Panc1 (cell line): ENCODE measurements at regions not wholly inside any gene's neighbourhood (a gene's known extent, or its start where the extent isn't known, plus 50 kb on each side); places are given as distances from the start of the nearest gene placed in this dataset.

ENCODE experiments used
- ATAC-seq: fragments of 200-7000 bp; cut with Tn5 transposase; 2 replicates; pipeline ENCODE4 v1.9.1; 2020; ENCODE audit warnings: mild to moderate bottlenecking, moderate library complexity
- BruUV-seq: library from RNA; stranded (reverse); fragments of 400-500 nt; replicated peaks from 2 replicates; lab custom pipeline; 2021; lab: Mats Ljungman, UMichigan
- CTCF ChIA-PET: fragments of 300-600 bp; sonication (Branson Sonifier 250); formaldehyde crosslinking; loops from one replicate; lab custom pipeline; 2022; ENCODE audit warnings: antibody characterized with exemption; lab: Charles Lee
- POLR2A ChIA-PET: fragments of 300-600 bp; sonication (Branson Sonifier 250); formaldehyde crosslinking; loops from one replicate; lab custom pipeline; 2022; ENCODE audit warnings: antibody characterized with exemption; lab: Charles Lee
- DNase-seq: peaks from one replicate; pipeline ENCODE4 v3.0.0-alpha.2; 2010; ENCODE audit warnings: low read depth, low spot score
- H3K27ac ChIP-seq: 2 replicates; pipeline ENCODE4 v1.5.1; 2011; ENCODE audit warnings: mild to moderate bottlenecking, low read length, inconsistent platforms
- H3K27me3 ChIP-seq: fragments of 200-500 bp; sonication (Bioruptor generic); 2 replicates; pipeline ENCODE4 v1.6.0; 2014; ENCODE audit warnings: low read length, inconsistent platforms; ENCODE audit not compliant: control insufficient read depth, insufficient read depth
- H3K36me3 ChIP-seq: fragments of 200-500 bp; sonication (Bioruptor generic); 2 replicates; pipeline ENCODE4 v1.5.1; 2014; ENCODE audit warnings: inconsistent platforms, mild to moderate bottlenecking, low read length, moderate library complexity; ENCODE audit not compliant: control insufficient read depth, insufficient read depth
- H3K4me1 ChIP-seq: 2 replicates; pipeline ENCODE4 v1.5.1; 2011; ENCODE audit warnings: inconsistent platforms, mild to moderate bottlenecking, low read length, moderate library complexity; ENCODE audit not compliant: control insufficient read depth, insufficient read depth
- H3K4me3 ChIP-seq, 2 experiments: 2 replicates each; pipeline ENCODE4 v1.5.1; 2011 to 2012; ENCODE audit warnings: low read depth in 2 of 2, low read length in 2 of 2, mild to moderate bottlenecking in 2 of 2, inconsistent platforms in 1 of 2, moderate library complexity in 1 of 2
- H3K9me3 ChIP-seq: fragments of 200-500 bp; sonication (Bioruptor generic); 2 replicates; pipeline ENCODE4 v1.5.1; 2014; ENCODE audit warnings: low read depth, mild to moderate bottlenecking, inconsistent platforms, low read length, moderate library complexity; ENCODE audit not compliant: control insufficient read depth, insufficient read depth
- POLR2AphosphoS5 ChIP-seq: IDR thresholded peaks from 2 replicates; pipeline ENCODE4 v1.6.1; 2012; ENCODE audit warnings: mild to moderate bottlenecking, low read depth, low read length, moderate library complexity
- SIN3A ChIP-seq: IDR thresholded peaks from 2 replicates; pipeline ENCODE4 v1.6.1; 2012; ENCODE audit warnings: low read depth, mild to moderate bottlenecking, low read length, moderate library complexity, borderline replicate concordance; ENCODE audit not compliant: insufficient read depth
- TCF7L2 ChIP-seq: IDR thresholded peaks from 2 replicates; pipeline ENCODE4 v1.6.1; 2011; ENCODE audit warnings: mild to moderate bottlenecking, low read depth, low read length, inconsistent platforms
- in situ Hi-C: cut with HindIII; loops from 2 replicates; pipeline ENCODE4 v1.10.0; 2016; ENCODE audit warnings: low sequenced_read_pairs, low pct_unique_long_range_greater_than_20kb
- intact Hi-C: fragments of 100-400 bp; cut with micrococcal nuclease; formaldehyde crosslinking; loops from one replicate; pipeline ENCODE4 v1.10.0; 2022; ENCODE audit not compliant: unreplicated experiment
- TF ChIP-seq, protein P1 (sequence below), 2 experiments: IDR thresholded peaks; 2 replicates each; pipeline ENCODE4 v1.6.1; 2011 to 2012; ENCODE audit warnings: low read depth in 2 of 2, control low read depth in 1 of 2, low read length in 1 of 2, mild to moderate bottlenecking in 1 of 2, moderate library complexity in 1 of 2; ENCODE audit not compliant: insufficient read depth in 1 of 2
- TF ChIP-seq, protein P2 (sequence below): fragments of 450-650 bp; IDR thresholded peaks from 2 replicates; pipeline ENCODE4 v1.5.1; 2017; ENCODE audit warnings: mild to moderate bottlenecking

DNA sequence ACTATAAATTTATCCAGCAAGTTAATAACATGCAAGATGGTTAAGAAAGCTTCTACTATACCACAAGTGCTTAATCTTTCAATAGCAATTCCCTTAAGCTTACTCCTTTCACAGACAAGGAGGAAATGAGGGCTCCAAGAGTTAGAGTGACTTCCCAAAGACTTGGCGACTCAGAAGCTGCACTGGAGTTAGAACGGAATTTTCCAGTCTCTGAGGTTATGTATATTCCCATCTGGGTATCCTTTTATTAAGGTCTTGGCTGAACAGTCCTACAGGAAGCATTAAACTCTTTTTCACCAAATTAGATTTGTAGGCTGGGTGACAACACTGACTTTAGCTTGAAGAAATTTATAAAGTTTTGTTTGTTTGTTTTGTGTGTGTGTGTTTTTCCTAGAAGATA lies 256.9 kb upstream of the DPP10 start:
- intact Hi-C loops: no loop called here
- no peaks in the 10 kb centered on the region for H3K27me3 ChIP-seq
- H3K4me1 ChIP-seq: no peaks in the 10 kb centered on the region
- no peak overlapping the region for H3K4me3 ChIP-seq
- no peak for TF ChIP-seq TCF7L2
- no peak for TF ChIP-seq SIN3A
- TF ChIP-seq, protein P1, sequence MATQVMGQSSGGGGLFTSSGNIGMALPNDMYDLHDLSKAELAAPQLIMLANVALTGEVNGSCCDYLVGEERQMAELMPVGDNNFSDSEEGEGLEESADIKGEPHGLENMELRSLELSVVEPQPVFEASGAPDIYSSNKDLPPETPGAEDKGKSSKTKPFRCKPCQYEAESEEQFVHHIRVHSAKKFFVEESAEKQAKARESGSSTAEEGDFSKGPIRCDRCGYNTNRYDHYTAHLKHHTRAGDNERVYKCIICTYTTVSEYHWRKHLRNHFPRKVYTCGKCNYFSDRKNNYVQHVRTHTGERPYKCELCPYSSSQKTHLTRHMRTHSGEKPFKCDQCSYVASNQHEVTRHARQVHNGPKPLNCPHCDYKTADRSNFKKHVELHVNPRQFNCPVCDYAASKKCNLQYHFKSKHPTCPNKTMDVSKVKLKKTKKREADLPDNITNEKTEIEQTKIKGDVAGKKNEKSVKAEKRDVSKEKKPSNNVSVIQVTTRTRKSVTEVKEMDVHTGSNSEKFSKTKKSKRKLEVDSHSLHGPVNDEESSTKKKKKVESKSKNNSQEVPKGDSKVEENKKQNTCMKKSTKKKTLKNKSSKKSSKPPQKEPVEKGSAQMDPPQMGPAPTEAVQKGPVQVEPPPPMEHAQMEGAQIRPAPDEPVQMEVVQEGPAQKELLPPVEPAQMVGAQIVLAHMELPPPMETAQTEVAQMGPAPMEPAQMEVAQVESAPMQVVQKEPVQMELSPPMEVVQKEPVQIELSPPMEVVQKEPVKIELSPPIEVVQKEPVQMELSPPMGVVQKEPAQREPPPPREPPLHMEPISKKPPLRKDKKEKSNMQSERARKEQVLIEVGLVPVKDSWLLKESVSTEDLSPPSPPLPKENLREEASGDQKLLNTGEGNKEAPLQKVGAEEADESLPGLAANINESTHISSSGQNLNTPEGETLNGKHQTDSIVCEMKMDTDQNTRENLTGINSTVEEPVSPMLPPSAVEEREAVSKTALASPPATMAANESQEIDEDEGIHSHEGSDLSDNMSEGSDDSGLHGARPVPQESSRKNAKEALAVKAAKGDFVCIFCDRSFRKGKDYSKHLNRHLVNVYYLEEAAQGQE (IDR thresholded peaks at IDR 0.05; ENCODE audit: insufficient read depth in 1 of 2, low read depth in 2 of 2, low read length in 1 of 2): no peak
- TF ChIP-seq, protein P2, sequence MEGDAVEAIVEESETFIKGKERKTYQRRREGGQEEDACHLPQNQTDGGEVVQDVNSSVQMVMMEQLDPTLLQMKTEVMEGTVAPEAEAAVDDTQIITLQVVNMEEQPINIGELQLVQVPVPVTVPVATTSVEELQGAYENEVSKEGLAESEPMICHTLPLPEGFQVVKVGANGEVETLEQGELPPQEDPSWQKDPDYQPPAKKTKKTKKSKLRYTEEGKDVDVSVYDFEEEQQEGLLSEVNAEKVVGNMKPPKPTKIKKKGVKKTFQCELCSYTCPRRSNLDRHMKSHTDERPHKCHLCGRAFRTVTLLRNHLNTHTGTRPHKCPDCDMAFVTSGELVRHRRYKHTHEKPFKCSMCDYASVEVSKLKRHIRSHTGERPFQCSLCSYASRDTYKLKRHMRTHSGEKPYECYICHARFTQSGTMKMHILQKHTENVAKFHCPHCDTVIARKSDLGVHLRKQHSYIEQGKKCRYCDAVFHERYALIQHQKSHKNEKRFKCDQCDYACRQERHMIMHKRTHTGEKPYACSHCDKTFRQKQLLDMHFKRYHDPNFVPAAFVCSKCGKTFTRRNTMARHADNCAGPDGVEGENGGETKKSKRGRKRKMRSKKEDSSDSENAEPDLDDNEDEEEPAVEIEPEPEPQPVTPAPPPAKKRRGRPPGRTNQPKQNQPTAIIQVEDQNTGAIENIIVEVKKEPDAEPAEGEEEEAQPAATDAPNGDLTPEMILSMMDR: no peak
- no peak for TF ChIP-seq POLR2AphosphoS5
- H3K36me3 ChIP-seq: no peaks in the 10 kb centered on the region
- H3K27ac ChIP-seq: no peak overlapping the region
- no TSS peak for BruUV-seq
- no peaks in the 10 kb centered on the region for H3K9me3 ChIP-seq
- no peak for ATAC-seq
- CTCF ChIA-PET: no interaction called here
- POLR2A ChIA-PET: no interaction called here
- in situ Hi-C loops: no loop called here
- DNase-seq: no peak

DNA sequence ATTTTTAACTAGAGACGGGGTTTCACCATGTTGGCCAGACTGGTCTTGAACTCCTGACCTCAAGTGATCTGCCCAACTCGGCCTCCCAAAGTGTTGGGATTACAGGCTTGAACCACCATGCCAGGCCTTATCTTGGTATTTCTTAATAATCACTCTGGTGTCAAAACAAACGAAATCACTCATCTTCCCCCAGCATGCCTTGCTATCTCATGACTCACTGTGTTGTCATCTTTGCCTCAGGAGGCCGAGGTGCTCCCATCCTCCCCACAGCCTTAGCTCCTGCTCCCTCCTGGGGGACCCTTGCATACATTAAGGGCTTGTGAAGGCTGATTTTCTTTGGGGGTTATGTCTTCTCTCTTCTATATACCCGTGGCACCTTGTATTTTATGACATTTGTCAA lies 250.1 kb upstream of the DPP10 start:
- intact Hi-C loops: no loop called here
- BruUV-seq: no TSS peak
- ChIA-PET POLR2A (no interaction called here), CTCF (no interaction called here)
- DNase-seq: no peak
- no peaks in the 10 kb centered on the region for H3K27me3 ChIP-seq
- no peak overlapping the region for H3K4me3 ChIP-seq
- ATAC-seq: no peak
- no peaks in the 10 kb centered on the region for H3K9me3 ChIP-seq
- TF ChIP-seq TCF7L2 (no peak), POLR2AphosphoS5 (no peak), SIN3A (no peak)
- TF ChIP-seq, protein P1 (IDR thresholded peaks at IDR 0.05; ENCODE audit: insufficient read depth in 1 of 2, low read depth in 2 of 2, low read length in 1 of 2): no peak
- H3K27ac ChIP-seq: no peak overlapping the region
- H3K36me3 ChIP-seq: no peaks in the 10 kb centered on the region
- H3K4me1 ChIP-seq: no peaks in the 10 kb centered on the region
- in situ Hi-C loops: no loop called here
